A673 (cell line): ENCODE measurements at regions not wholly inside any gene's neighbourhood (a gene's known extent, or its start where the extent isn't known, plus 50 kb on each side); places are given as distances from the start of the nearest gene placed in this dataset.

Source experiments
- CTCF ChIP-seq: fragments of 300-800, 200-600 bp; sonication (generic); conservative IDR thresholded peaks from 2 replicates; pipeline ENCODE4 v1.5.1; 2017; ENCODE audit warnings: low read depth, mild to moderate bottlenecking, antibody characterized with exemption, low read length, moderate library complexity, mixed read lengths
- EZH2 ChIP-seq: fragments of 200-600 bp; sonication (generic); IDR thresholded peaks from 2 replicates; pipeline ENCODE4 v1.6.1; 2017; ENCODE audit warnings: borderline replicate concordance, low read depth, mild to moderate bottlenecking, mixed read lengths, antibody characterized with exemption, low read length; ENCODE audit not compliant: poor library complexity, severe bottlenecking

GRCh38 chr2:238790833-238791230 lies 57.1 kb upstream of the TWIST2 start:
- TF ChIP-seq CTCF (no peak), EZH2 (no peak)
